HG02798 (cell line): ENCODE measurements at regions not wholly inside any gene's neighbourhood (a gene's known extent, or its start where the extent isn't known, plus 50 kb on each side); places are given as distances from the start of the nearest gene placed in this dataset.
A peak's percentile ranks its signal among the peaks of the same experiment; 100 is the strongest.
"Not testable (repeated sequence)": the region's sequence is repeated elsewhere in the genome, so short reads cannot be mapped to it uniquely, and the experiment has no call there.

Source experiments
- ATAC-seq: cut with Tn5 transposase; IDR thresholded peaks from one replicate; pipeline ENCODE4 v1.9.1; 2021; ENCODE audit warnings: mild to moderate bottlenecking; ENCODE audit not compliant: unreplicated experiment, poor library complexity

GRCh38 chr12:76652402-76652801 is 92.8 kb upstream of the OSBPL8 start:
- no peak for ATAC-seq

GRCh38 chr12:76653342-76653741 is 93.8 kb upstream of the OSBPL8 start:
- no peak for ATAC-seq

- ATAC-seq = no peak
These were observed 99.2 kb upstream of the ZDHHC17 start for GRCh38 chr12:76664731-76665130.

GRCh38 chr12:76666290-76666835 is 97.6 kb upstream of the ZDHHC17 start:
- no peak for ATAC-seq

- ATAC-seq = no peak
These were observed 93.9 kb upstream of the ZDHHC17 start for GRCh38 chr12:76669981-76670380.

- no peak for ATAC-seq
These were observed 93.1 kb upstream of the ZDHHC17 start for GRCh38 chr12:76670776-76671175.

- no peak for ATAC-seq
These were observed 89.1 kb upstream of the ZDHHC17 start for GRCh38 chr12:76674669-76675315.

GRCh38 chr12:76676261-76676660 is 87.7 kb upstream of the ZDHHC17 start:
- not testable (repeated sequence) for ATAC-seq

GRCh38 chr12:76678992-76679391 is 84.9 kb upstream of the ZDHHC17 start:
- no peak for ATAC-seq

GRCh38 chr12:76679778-76680177 is 84.1 kb upstream of the ZDHHC17 start:
- no peak for ATAC-seq

GRCh38 chr12:76680940-76681339 is 83.0 kb upstream of the ZDHHC17 start:
- ATAC-seq = no peak

- ATAC-seq = no peak
These were observed 78.7 kb upstream of the ZDHHC17 start for GRCh38 chr12:76685246-76685678.

- ATAC-seq = no peak
These were observed 75.9 kb upstream of the ZDHHC17 start for GRCh38 chr12:76687981-76688380.

GRCh38 chr12:76688631-76689030 is 75.3 kb upstream of the ZDHHC17 start:
- ATAC-seq = peak; percentile 36

GRCh38 chr12:76690921-76691700 is 72.8 kb upstream of the ZDHHC17 start:
- ATAC-seq = no peak

- no peak for ATAC-seq
These were observed 71.1 kb upstream of the ZDHHC17 start for GRCh38 chr12:76692846-76693245.

- no peak for ATAC-seq
These were observed 69.5 kb upstream of the ZDHHC17 start for GRCh38 chr12:76694369-76694768.

GRCh38 chr12:76696186-76696585 is 67.7 kb upstream of the ZDHHC17 start:
- ATAC-seq = no peak

GRCh38 chr12:76697849-76698248 is 66.1 kb upstream of the ZDHHC17 start:
- ATAC-seq = no peak

GRCh38 chr12:76698316-76698715 is 65.6 kb upstream of the ZDHHC17 start:
- no peak for ATAC-seq

- ATAC-seq = no peak
These were observed 64.9 kb upstream of the ZDHHC17 start for GRCh38 chr12:76698966-76699365.

- no peak for ATAC-seq
These were observed 62.2 kb upstream of the ZDHHC17 start for GRCh38 chr12:76701690-76702089.
